Upper lobe of left lung (tissue), 4 donors: ENCODE measurements at regions not wholly inside any gene's neighbourhood (a gene's known extent, or its start where the extent isn't known, plus 50 kb on each side); places are given as distances from the start of the nearest gene placed in this dataset.

Experiments
- CTCF ChIP-seq, 6 experiments: fragments of 450-650 bp in 4 of 6; fragments of 200-600 bp in 2 of 6; sonication (generic) in 2 of 6; IDR thresholded peaks; one replicate each; pipeline ENCODE4 v1.5.1; 2016 to 2019; ENCODE audit warnings: antibody characterized with exemption in 6 of 6
- POLR2AphosphoS5 ChIP-seq, 2 donors: sonication (generic); formaldehyde crosslinking; IDR thresholded peaks; one replicate each; pipeline ENCODE4 v1.5.1; 2017; ENCODE audit warnings: antibody characterized with exemption in 2 of 2

- TF ChIP-seq CTCF (IDR thresholded peaks at IDR 0.05) (no peak), POLR2AphosphoS5 (IDR thresholded peaks at IDR 0.05) (no peak)
Measured at GRCh38 chr11:101182467-101182866, 52.9 kb upstream of the PGR start.
